GM12878 (cell line): ENCODE measurements at regions not wholly inside any gene's neighbourhood (a gene's known extent, or its start where the extent isn't known, plus 50 kb on each side); places are given as distances from the start of the nearest gene placed in this dataset.

Source experiments
- ATAC-seq: fragments of 200-7000 bp; cut with Tn5 transposase; 3 replicates; pipeline ENCODE4 v1.9.1; 2020; ENCODE audit warnings: mild to moderate bottlenecking, moderate library complexity
- BruUV-seq: library from RNA; stranded (reverse); fragments of 400-500 nt; replicated peaks from 2 replicates; lab custom pipeline; 2021; lab: Mats Ljungman, UMichigan
- CTCF ChIA-PET: fragments of 300-600 bp; sonication (Branson Sonifier 250); formaldehyde crosslinking; extraction: SDS; loops from one replicate; lab custom pipeline; 2021; ENCODE audit warnings: inconsistent platforms; lab: Yijun Ruan, JAX
- POLR2A ChIA-PET: fragments of 350-600 bp; formaldehyde crosslinking; extraction: SDS; loops from one replicate; lab custom pipeline; 2021; ENCODE audit warnings: inconsistent platforms; lab: Charles Lee
- RAD21 ChIA-PET: fragments of 300-600 bp; sonication (Branson Sonifier 250); formaldehyde crosslinking; loops from one replicate; lab custom pipeline; 2023; ENCODE audit warnings: antibody characterized with exemption; ENCODE audit not compliant: unreplicated experiment; lab: Charles Lee
- SMC1A ChIA-PET: fragments of 300-600 bp; sonication (Branson Sonifier 250); formaldehyde crosslinking; loops from one replicate; lab custom pipeline; 2023; ENCODE audit not compliant: unreplicated experiment, uncharacterized antibody; lab: Charles Lee
- DNase-seq: peaks from one replicate; pipeline ENCODE4 v3.0.0-alpha.2; 2011; ENCODE audit warnings: low read depth, low spot score
- FAIRE-seq: peaks from 3 replicates; lab custom pipeline; 2011; peaks lifted over from hg19 to GRCh38; lab: Jason Lieb, UNC
- H2AFZ ChIP-seq: 2 replicates; pipeline ENCODE4 v1.6.0; 2011; ENCODE audit warnings: low read depth, low read length, control low read depth; ENCODE audit not compliant: control insufficient read depth
- H3K27ac ChIP-seq: 2 replicates; pipeline ENCODE4 v1.5.1; 2011; ENCODE audit warnings: control low read depth; ENCODE audit not compliant: control insufficient read depth, insufficient read depth
- H3K27me3 ChIP-seq, 2 experiments: replicated peaks in 1 of 2; 2 replicates each; pipeline versions ENCODE4 v1.6.0 to v1.6.1; 2011; ENCODE audit warnings: low read length in 1 of 2; ENCODE audit not compliant: control insufficient read depth in 2 of 2, insufficient read depth in 2 of 2
- H3K36me3 ChIP-seq, 2 experiments: 2 replicates each; pipeline ENCODE4 v1.5.1; 2011; ENCODE audit warnings: low read length in 1 of 2; ENCODE audit not compliant: control insufficient read depth in 2 of 2, insufficient read depth in 2 of 2
- H3K4me1 ChIP-seq: 2 replicates; pipeline ENCODE4 v1.6.1; 2011; ENCODE audit warnings: mild to moderate bottlenecking, low read length, moderate library complexity, mixed read lengths; ENCODE audit not compliant: control insufficient read depth, insufficient read depth
- H3K4me2 ChIP-seq: 2 replicates; pipeline ENCODE4 v1.6.0; 2011; ENCODE audit warnings: control low read depth; ENCODE audit not compliant: control insufficient read depth, insufficient read depth
- H3K4me3 ChIP-seq: fragments of 200-600 bp; sonication (generic); 2 replicates; pipeline ENCODE4 v1.5.1; 2016
- H3K79me2 ChIP-seq: 2 replicates; pipeline ENCODE4 v1.6.0; 2011; ENCODE audit warnings: low read length; ENCODE audit not compliant: control insufficient read depth, insufficient read depth
- H3K9ac ChIP-seq: 2 replicates; pipeline ENCODE4 v1.8.0; 2011; ENCODE audit warnings: low read length, control low read depth, mixed read lengths; ENCODE audit not compliant: control insufficient read depth, insufficient read depth
- H3K9me3 ChIP-seq: replicated peaks from 3 replicates; pipeline ENCODE4 v1.5.1; 2011; ENCODE audit warnings: mild to moderate bottlenecking, low read length; ENCODE audit not compliant: control insufficient read depth, insufficient read depth
- H4K20me1 ChIP-seq: 2 replicates; pipeline ENCODE4 v1.6.0; 2011; ENCODE audit not compliant: control insufficient read depth, insufficient read depth
- BMI1 ChIP-seq: fragments of 450-650 bp; IDR thresholded peaks from 2 replicates; pipeline ENCODE4 v1.6.1; 2016; ENCODE audit warnings: mild to moderate bottlenecking, moderate library complexity, borderline replicate concordance
- CHD2 ChIP-seq: IDR thresholded peaks from 2 replicates; pipeline ENCODE4 v1.6.1; 2011; ENCODE audit warnings: low read depth, low read length, improper control_type of control experiment, borderline replicate concordance
- MTA2 ChIP-seq: fragments of 450-650 bp; IDR thresholded peaks from 2 replicates; pipeline ENCODE4 v1.6.1; 2016; ENCODE audit warnings: low read depth, mild to moderate bottlenecking, moderate library complexity
- MXI1 ChIP-seq: fragments of 150-350 bp; IDR thresholded peaks from 2 replicates; pipeline ENCODE4 v1.6.1; 2011; ENCODE audit warnings: low read depth, mild to moderate bottlenecking, inconsistent platforms, low read length, improper control_type of control experiment
- RELA ChIP-seq: fragments of 450-650 bp; IDR thresholded peaks from 2 replicates; pipeline ENCODE4 v1.8.0; 2014; ENCODE audit warnings: borderline replicate concordance; ENCODE audit not compliant: partially characterized antibody
- SIN3A ChIP-seq: IDR thresholded peaks from 2 replicates; pipeline ENCODE4 v1.6.1; 2012; ENCODE audit warnings: low read depth, low read length, improper control_type of control experiment
- SMC3 ChIP-seq: IDR thresholded peaks from 2 replicates; pipeline ENCODE4 v1.6.1; 2011; ENCODE audit warnings: low read length, improper control_type of control experiment, borderline replicate concordance
- SUZ12 ChIP-seq: fragments of 200-600 bp; sonication (generic); IDR thresholded peaks from one replicate; pipeline ENCODE4 v1.6.1; 2018; ENCODE audit warnings: antibody characterized with exemption, mild to moderate bottlenecking; ENCODE audit not compliant: unreplicated experiment
- TCF3 ChIP-seq: IDR thresholded peaks from 2 replicates; pipeline ENCODE4 v1.6.1; 2012; ENCODE audit warnings: low read depth, mild to moderate bottlenecking, low read length, borderline replicate concordance; ENCODE audit not compliant: insufficient read depth
- WGBS: methylation state at CpG from one replicate; pipeline ENCODE4 v1.1.6; 2016; ENCODE audit warnings: low lambda C conversion rate; ENCODE audit not compliant: insufficient replicate concordance, insufficient coverage; ENCODE audit errors: missing lambda C conversion rate; 5-methylcytosine and 5-hydroxymethylcytosine counted together
- in situ Hi-C: fragments of 300-500 bp; cut with MboI; formaldehyde crosslinking; loops from 9 replicates; pipeline ENCODE4 v1.14.3; 2018; ENCODE audit warnings: mixed read lengths
- intact Hi-C: fragments of 100-400 bp; cut with micrococcal nuclease; formaldehyde crosslinking; loops from one replicate; pipeline ENCODE4 v1.14.2; 2022; ENCODE audit not compliant: unreplicated experiment
- TF ChIP-seq, protein P1 (sequence below): fragments of 450-650 bp; formaldehyde crosslinking; IDR thresholded peaks from 2 replicates; pipeline ENCODE4 v1.4.0; 2022; ENCODE audit warnings: mild to moderate bottlenecking, moderate library complexity
- TF ChIP-seq, protein P2 (sequence below): fragments of 450-650 bp; IDR thresholded peaks from 2 replicates; pipeline ENCODE4 v1.6.1; 2017; ENCODE audit warnings: mild to moderate bottlenecking
- TF ChIP-seq, protein P3 (sequence below): IDR thresholded peaks from 2 replicates; pipeline ENCODE4 v1.6.1; 2012; ENCODE audit warnings: mild to moderate bottlenecking, low read depth, low read length
- TF ChIP-seq, protein P4 (sequence below): IDR thresholded peaks from 2 replicates; pipeline ENCODE4 v1.6.1; 2012; ENCODE audit warnings: low read depth, low read length, improper control_type of control experiment
- TF ChIP-seq, protein P5 (sequence below): IDR thresholded peaks from 2 replicates; pipeline ENCODE4 v1.6.1; 2012; ENCODE audit warnings: low read length, inconsistent platforms

DNA sequence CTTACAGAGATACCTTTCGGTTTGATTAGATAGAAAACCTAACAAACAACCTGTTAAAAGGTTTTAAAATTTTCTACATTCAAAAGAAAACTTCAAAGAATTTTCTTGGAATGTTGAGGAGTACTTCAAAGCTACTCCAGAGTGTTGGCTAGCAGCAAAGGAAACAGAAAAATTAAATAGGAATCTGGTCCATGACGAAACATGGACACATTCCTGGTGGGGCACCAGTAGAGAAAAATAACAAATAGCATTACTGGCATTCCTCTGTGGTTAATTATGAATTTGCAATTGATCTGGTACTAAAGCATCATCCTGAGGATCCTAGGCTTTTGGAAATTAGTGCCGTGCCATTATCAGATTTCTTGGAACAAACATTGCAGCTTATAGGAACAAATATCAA, 59.5 kb upstream of the DPPA4 start:
- Histone ChIP-seq H3K9ac (no peak overlapping the region), H3K27me3 (no peaks in the 10 kb centered on the region), H3K27ac (no peak overlapping the region), H3K9me3 (no peaks in the 10 kb centered on the region), H3K4me1 (no peaks in the 10 kb centered on the region), H3K36me3 (no peaks in the 10 kb centered on the region), H2AFZ (no peak overlapping the region), H4K20me1 (no peaks in the 10 kb centered on the region), H3K4me2 (no peak overlapping the region), H3K4me3 (no peak overlapping the region), H3K79me2 (no peaks in the 10 kb centered on the region)
- no peak for DNase-seq
- ChIA-PET SMC1A (no interaction called here), POLR2A (no interaction called here), RAD21 (no interaction called here), CTCF (no interaction called here)
- no TSS peak for BruUV-seq
- in situ Hi-C loops (no loop called here), intact Hi-C loops (loop anchor here (5.0 kb wide), 1 partner anchor 120 kb away; no protein-coding TSS in a partner anchor)
- WGBS: 38% methylated on average over 3 of the region's 3 CpGs
- FAIRE-seq: no peak
- ATAC-seq: no peak
- TF ChIP-seq MXI1 (no peak), MTA2 (no peak), SUZ12 (no peak), RELA (no peak), CHD2 (no peak), BMI1 (no peak), SMC3 (no peak), SIN3A (no peak), TCF3 (no peak)
- TF ChIP-seq, protein P1, sequence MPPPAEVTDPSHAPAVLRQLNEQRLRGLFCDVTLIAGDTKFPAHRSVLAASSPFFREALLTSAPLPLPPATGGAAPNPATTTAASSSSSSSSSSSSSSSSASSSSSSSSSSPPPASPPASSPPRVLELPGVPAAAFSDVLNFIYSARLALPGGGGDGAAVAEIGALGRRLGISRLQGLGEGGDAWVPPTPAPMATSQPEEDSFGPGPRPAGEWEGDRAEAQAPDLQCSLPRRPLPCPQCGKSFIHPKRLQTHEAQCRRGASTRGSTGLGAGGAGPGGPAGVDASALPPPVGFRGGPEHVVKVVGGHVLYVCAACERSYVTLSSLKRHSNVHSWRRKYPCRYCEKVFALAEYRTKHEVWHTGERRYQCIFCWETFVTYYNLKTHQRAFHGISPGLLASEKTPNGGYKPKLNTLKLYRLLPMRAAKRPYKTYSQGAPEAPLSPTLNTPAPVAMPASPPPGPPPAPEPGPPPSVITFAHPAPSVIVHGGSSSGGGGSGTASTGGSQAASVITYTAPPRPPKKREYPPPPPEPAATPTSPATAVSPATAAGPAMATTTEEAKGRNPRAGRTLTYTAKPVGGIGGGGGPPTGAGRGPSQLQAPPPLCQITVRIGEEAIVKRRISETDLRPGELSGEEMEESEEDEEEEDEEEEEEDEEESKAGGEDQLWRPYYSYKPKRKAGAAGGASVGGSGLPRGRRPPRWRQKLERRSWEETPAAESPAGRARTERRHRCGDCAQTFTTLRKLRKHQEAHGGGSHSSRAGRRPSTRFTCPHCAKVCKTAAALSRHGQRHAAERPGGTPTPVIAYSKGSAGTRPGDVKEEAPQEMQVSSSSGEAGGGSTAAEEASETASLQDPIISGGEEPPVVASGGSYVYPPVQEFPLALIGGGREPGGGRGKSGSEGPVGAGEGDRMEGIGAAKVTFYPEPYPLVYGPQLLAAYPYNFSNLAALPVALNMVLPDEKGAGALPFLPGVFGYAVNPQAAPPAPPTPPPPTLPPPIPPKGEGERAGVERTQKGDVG (CRISPR knock-in tag): no peak
- TF ChIP-seq, protein P2, sequence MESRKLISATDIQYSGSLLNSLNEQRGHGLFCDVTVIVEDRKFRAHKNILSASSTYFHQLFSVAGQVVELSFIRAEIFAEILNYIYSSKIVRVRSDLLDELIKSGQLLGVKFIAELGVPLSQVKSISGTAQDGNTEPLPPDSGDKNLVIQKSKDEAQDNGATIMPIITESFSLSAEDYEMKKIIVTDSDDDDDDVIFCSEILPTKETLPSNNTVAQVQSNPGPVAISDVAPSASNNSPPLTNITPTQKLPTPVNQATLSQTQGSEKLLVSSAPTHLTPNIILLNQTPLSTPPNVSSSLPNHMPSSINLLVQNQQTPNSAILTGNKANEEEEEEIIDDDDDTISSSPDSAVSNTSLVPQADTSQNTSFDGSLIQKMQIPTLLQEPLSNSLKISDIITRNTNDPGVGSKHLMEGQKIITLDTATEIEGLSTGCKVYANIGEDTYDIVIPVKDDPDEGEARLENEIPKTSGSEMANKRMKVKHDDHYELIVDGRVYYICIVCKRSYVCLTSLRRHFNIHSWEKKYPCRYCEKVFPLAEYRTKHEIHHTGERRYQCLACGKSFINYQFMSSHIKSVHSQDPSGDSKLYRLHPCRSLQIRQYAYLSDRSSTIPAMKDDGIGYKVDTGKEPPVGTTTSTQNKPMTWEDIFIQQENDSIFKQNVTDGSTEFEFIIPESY: no peak
- TF ChIP-seq, protein P3, sequence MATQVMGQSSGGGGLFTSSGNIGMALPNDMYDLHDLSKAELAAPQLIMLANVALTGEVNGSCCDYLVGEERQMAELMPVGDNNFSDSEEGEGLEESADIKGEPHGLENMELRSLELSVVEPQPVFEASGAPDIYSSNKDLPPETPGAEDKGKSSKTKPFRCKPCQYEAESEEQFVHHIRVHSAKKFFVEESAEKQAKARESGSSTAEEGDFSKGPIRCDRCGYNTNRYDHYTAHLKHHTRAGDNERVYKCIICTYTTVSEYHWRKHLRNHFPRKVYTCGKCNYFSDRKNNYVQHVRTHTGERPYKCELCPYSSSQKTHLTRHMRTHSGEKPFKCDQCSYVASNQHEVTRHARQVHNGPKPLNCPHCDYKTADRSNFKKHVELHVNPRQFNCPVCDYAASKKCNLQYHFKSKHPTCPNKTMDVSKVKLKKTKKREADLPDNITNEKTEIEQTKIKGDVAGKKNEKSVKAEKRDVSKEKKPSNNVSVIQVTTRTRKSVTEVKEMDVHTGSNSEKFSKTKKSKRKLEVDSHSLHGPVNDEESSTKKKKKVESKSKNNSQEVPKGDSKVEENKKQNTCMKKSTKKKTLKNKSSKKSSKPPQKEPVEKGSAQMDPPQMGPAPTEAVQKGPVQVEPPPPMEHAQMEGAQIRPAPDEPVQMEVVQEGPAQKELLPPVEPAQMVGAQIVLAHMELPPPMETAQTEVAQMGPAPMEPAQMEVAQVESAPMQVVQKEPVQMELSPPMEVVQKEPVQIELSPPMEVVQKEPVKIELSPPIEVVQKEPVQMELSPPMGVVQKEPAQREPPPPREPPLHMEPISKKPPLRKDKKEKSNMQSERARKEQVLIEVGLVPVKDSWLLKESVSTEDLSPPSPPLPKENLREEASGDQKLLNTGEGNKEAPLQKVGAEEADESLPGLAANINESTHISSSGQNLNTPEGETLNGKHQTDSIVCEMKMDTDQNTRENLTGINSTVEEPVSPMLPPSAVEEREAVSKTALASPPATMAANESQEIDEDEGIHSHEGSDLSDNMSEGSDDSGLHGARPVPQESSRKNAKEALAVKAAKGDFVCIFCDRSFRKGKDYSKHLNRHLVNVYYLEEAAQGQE: no peak
- TF ChIP-seq, protein P4, sequence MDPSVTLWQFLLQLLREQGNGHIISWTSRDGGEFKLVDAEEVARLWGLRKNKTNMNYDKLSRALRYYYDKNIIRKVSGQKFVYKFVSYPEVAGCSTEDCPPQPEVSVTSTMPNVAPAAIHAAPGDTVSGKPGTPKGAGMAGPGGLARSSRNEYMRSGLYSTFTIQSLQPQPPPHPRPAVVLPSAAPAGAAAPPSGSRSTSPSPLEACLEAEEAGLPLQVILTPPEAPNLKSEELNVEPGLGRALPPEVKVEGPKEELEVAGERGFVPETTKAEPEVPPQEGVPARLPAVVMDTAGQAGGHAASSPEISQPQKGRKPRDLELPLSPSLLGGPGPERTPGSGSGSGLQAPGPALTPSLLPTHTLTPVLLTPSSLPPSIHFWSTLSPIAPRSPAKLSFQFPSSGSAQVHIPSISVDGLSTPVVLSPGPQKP: no peak
- TF ChIP-seq, protein P5, sequence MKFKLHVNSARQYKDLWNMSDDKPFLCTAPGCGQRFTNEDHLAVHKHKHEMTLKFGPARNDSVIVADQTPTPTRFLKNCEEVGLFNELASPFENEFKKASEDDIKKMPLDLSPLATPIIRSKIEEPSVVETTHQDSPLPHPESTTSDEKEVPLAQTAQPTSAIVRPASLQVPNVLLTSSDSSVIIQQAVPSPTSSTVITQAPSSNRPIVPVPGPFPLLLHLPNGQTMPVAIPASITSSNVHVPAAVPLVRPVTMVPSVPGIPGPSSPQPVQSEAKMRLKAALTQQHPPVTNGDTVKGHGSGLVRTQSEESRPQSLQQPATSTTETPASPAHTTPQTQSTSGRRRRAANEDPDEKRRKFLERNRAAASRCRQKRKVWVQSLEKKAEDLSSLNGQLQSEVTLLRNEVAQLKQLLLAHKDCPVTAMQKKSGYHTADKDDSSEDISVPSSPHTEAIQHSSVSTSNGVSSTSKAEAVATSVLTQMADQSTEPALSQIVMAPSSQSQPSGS: no peak
